ENCODE measurements at regions not wholly inside any gene's neighbourhood (a gene's known extent, or its start where the extent isn't known, plus 50 kb on each side); places are given as distances from the start of the nearest gene placed in this dataset.

- Histone ChIP-seq H3K36me3 (ENCODE audit: control insufficient read depth, insufficient read depth, low read length) (no peaks in the 10 kb centered on the region), H3K4me3 (ENCODE audit: insufficient read depth, low read depth, low read length, poor library complexity, severe bottlenecking) (no peak overlapping the region), H3K4me1 (ENCODE audit: control insufficient read depth, insufficient read depth, low read length, poor library complexity, severe bottlenecking) (no peaks in the 10 kb centered on the region), H3K27ac (ENCODE audit: insufficient read depth, low read length, poor library complexity, severe bottlenecking) (no peak overlapping the region), H3K27me3 (replicated peaks; ENCODE audit: control insufficient read depth, insufficient read depth, low read length, poor library complexity, severe bottlenecking) (no peaks in the 10 kb centered on the region), H3K9me3 (ENCODE audit: control insufficient read depth, low read length) (no peaks in the 10 kb centered on the region)
- no peak for DNase-seq
These were observed 62.5 kb upstream of the RAB27B start for GRCh38 chr18:54765636-54766375.

- Histone ChIP-seq H3K27ac (ENCODE audit: insufficient read depth, low read length, poor library complexity, severe bottlenecking) (no peak overlapping the region), H3K27me3 (replicated peaks; ENCODE audit: control insufficient read depth, insufficient read depth, low read length, poor library complexity, severe bottlenecking) (no peaks in the 10 kb centered on the region), H3K4me1 (ENCODE audit: control insufficient read depth, insufficient read depth, low read length, poor library complexity, severe bottlenecking) (no peaks in the 10 kb centered on the region), H3K36me3 (ENCODE audit: control insufficient read depth, insufficient read depth, low read length) (no peaks in the 10 kb centered on the region), H3K4me3 (ENCODE audit: insufficient read depth, low read depth, low read length, poor library complexity, severe bottlenecking) (no peak overlapping the region), H3K9me3 (ENCODE audit: control insufficient read depth, low read length) (no peaks in the 10 kb centered on the region)
- DNase-seq, result no peak
These were observed 61.6 kb upstream of the RAB27B start for GRCh38 chr18:54766634-54767033.

DNA sequence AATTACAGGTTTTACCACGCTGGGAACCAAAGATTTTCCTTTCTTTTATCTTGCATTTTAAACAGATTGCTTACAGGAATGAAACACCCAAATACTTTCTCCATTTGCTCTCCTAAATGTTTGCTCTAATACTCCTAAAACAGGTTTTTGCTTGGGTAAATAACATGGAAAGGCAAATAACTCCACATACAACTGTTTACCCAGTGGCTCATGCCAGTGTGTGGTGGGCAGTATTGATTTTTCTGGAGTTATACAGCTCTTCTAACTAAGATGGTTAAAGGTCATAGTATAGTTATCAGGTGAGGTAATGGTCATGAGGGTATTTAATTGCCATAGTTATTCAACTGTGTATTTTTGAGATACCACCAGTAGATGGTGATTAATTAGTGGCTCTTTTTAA is 61.2 kb upstream of the RAB27B start:
- H3K4me3 ChIP-seq (ENCODE audit: insufficient read depth, low read depth, low read length, poor library complexity, severe bottlenecking), result no peak overlapping the region
- no peaks in the 10 kb centered on the region for H3K9me3 ChIP-seq (ENCODE audit: control insufficient read depth, low read length)
- H3K36me3 ChIP-seq (ENCODE audit: control insufficient read depth, insufficient read depth, low read length), result no peaks in the 10 kb centered on the region
- H3K27ac ChIP-seq (ENCODE audit: insufficient read depth, low read length, poor library complexity, severe bottlenecking), result no peak overlapping the region
- H3K27me3 ChIP-seq (replicated peaks; ENCODE audit: control insufficient read depth, insufficient read depth, low read length, poor library complexity, severe bottlenecking), result no peaks in the 10 kb centered on the region
- no peak for DNase-seq
- H3K4me1 ChIP-seq (ENCODE audit: control insufficient read depth, insufficient read depth, low read length, poor library complexity, severe bottlenecking), result no peaks in the 10 kb centered on the region

DNA sequence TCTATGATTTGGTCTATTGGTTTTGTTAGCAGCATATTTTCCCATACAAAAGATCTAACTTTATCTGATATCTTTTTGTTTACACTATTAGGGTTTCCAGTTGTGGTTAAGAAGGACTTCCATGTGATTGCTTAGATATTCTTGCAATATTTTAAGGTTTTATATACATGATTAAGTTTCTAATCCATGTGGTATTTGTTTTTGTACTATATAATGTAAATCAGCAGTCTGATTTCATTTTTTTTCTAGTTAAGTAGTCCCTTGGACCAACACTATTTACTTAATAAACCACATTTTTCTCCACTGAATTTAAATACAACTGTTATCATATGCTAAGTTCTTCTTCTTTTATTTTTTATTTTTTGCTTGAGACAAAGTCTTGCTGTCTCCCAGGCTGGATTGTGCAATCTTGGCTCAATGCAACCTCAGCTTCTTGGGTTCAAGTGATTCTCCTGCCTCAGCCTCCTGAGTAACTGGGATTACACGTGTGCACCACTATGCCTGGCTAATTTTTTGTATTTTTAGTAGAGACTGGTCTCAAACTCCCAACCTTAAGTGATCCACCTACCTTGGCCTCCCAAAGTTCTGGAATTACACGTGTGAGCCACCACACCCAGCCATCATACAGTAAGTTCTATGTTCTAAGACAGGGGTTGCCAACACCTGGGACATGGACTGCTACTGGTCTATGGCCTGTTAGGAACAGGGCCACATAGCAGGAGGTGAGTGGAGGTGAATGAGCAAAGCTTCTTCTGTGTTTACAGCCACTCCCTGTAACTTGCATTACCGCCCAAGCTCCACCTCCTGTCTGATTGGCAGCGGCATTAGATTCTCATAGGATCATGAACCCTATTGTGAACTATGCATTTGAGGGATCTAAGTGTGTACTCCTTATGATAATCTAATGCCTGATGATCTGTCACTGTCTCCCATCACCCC is 58.5 kb upstream of the RAB27B start:
- Histone ChIP-seq H3K4me3 (ENCODE audit: insufficient read depth, low read depth, low read length, poor library complexity, severe bottlenecking) (no peak overlapping the region), H3K9me3 (ENCODE audit: control insufficient read depth, low read length) (no peaks in the 10 kb centered on the region), H3K4me1 (ENCODE audit: control insufficient read depth, insufficient read depth, low read length, poor library complexity, severe bottlenecking) (no peaks in the 10 kb centered on the region), H3K36me3 (ENCODE audit: control insufficient read depth, insufficient read depth, low read length) (no peaks in the 10 kb centered on the region), H3K27ac (ENCODE audit: insufficient read depth, low read length, poor library complexity, severe bottlenecking) (no peak overlapping the region), H3K27me3 (replicated peaks; ENCODE audit: control insufficient read depth, insufficient read depth, low read length, poor library complexity, severe bottlenecking) (no peaks in the 10 kb centered on the region)
- no peak for DNase-seq

- no peaks in the 10 kb centered on the region for H3K9me3 ChIP-seq (ENCODE audit: control insufficient read depth, low read length)
- no peaks in the 10 kb centered on the region for H3K36me3 ChIP-seq (ENCODE audit: control insufficient read depth, insufficient read depth, low read length)
- no peak for DNase-seq
- H3K4me3 ChIP-seq (ENCODE audit: insufficient read depth, low read depth, low read length, poor library complexity, severe bottlenecking), result no peak overlapping the region
- no peak overlapping the region for H3K27ac ChIP-seq (ENCODE audit: insufficient read depth, low read length, poor library complexity, severe bottlenecking)
- no peaks in the 10 kb centered on the region for H3K4me1 ChIP-seq (ENCODE audit: control insufficient read depth, insufficient read depth, low read length, poor library complexity, severe bottlenecking)
- H3K27me3 ChIP-seq (replicated peaks; ENCODE audit: control insufficient read depth, insufficient read depth, low read length, poor library complexity, severe bottlenecking), result no peaks in the 10 kb centered on the region
These were observed 56.2 kb upstream of the RAB27B start for GRCh38 chr18:54772056-54772455.

DNA sequence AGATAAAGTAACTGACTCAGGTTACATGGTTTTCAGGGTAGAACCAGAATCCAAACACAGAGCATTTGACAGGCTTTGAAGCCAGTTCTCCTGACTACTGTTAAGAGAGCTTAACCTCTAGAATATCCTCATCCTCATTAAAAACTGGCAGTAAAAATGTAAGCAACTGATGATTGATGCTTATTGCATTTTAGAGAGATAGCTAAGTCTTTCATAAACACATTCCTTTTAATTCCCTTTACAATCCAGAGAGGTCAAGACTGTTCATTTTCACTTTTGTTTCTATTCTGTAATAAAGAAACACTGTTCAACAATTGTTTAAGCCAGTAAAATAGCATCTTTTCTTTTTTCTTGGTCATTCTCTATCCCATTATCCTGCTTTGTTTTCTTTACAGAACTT is 53.9 kb upstream of the RAB27B start:
- Histone ChIP-seq H3K4me3 (ENCODE audit: insufficient read depth, low read depth, low read length, poor library complexity, severe bottlenecking) (no peak overlapping the region), H3K36me3 (ENCODE audit: control insufficient read depth, insufficient read depth, low read length) (no peaks in the 10 kb centered on the region), H3K27ac (ENCODE audit: insufficient read depth, low read length, poor library complexity, severe bottlenecking) (no peak overlapping the region), H3K27me3 (replicated peaks; ENCODE audit: control insufficient read depth, insufficient read depth, low read length, poor library complexity, severe bottlenecking) (no peaks in the 10 kb centered on the region), H3K9me3 (ENCODE audit: control insufficient read depth, low read length) (no peaks in the 10 kb centered on the region), H3K4me1 (ENCODE audit: control insufficient read depth, insufficient read depth, low read length, poor library complexity, severe bottlenecking) (no peaks in the 10 kb centered on the region)
- DNase-seq, result no peak

GRCh38 chr18:54774981-54775665 is 53.2 kb upstream of the RAB27B start:
- H3K27me3 ChIP-seq (replicated peaks; ENCODE audit: control insufficient read depth, insufficient read depth, low read length, poor library complexity, severe bottlenecking), result no peaks in the 10 kb centered on the region
- no peaks in the 10 kb centered on the region for H3K9me3 ChIP-seq (ENCODE audit: control insufficient read depth, low read length)
- DNase-seq, result no peak
- H3K27ac ChIP-seq (ENCODE audit: insufficient read depth, low read length, poor library complexity, severe bottlenecking), result no peak overlapping the region
- H3K4me1 ChIP-seq (ENCODE audit: control insufficient read depth, insufficient read depth, low read length, poor library complexity, severe bottlenecking), result no peaks in the 10 kb centered on the region
- no peaks in the 10 kb centered on the region for H3K36me3 ChIP-seq (ENCODE audit: control insufficient read depth, insufficient read depth, low read length)
- no peak overlapping the region for H3K4me3 ChIP-seq (ENCODE audit: insufficient read depth, low read depth, low read length, poor library complexity, severe bottlenecking)

- no peaks in the 10 kb centered on the region for H3K36me3 ChIP-seq (ENCODE audit: control insufficient read depth, insufficient read depth, low read length)
- no peaks in the 10 kb centered on the region for H3K27me3 ChIP-seq (replicated peaks; ENCODE audit: control insufficient read depth, insufficient read depth, low read length, poor library complexity, severe bottlenecking)
- H3K4me3 ChIP-seq (ENCODE audit: insufficient read depth, low read depth, low read length, poor library complexity, severe bottlenecking), result no peak overlapping the region
- no peaks in the 10 kb centered on the region for H3K9me3 ChIP-seq (ENCODE audit: control insufficient read depth, low read length)
- DNase-seq, result no peak
- no peaks in the 10 kb centered on the region for H3K4me1 ChIP-seq (ENCODE audit: control insufficient read depth, insufficient read depth, low read length, poor library complexity, severe bottlenecking)
- no peak overlapping the region for H3K27ac ChIP-seq (ENCODE audit: insufficient read depth, low read length, poor library complexity, severe bottlenecking)
These were observed 52.6 kb upstream of the RAB27B start for GRCh38 chr18:54775686-54776085.

DNA sequence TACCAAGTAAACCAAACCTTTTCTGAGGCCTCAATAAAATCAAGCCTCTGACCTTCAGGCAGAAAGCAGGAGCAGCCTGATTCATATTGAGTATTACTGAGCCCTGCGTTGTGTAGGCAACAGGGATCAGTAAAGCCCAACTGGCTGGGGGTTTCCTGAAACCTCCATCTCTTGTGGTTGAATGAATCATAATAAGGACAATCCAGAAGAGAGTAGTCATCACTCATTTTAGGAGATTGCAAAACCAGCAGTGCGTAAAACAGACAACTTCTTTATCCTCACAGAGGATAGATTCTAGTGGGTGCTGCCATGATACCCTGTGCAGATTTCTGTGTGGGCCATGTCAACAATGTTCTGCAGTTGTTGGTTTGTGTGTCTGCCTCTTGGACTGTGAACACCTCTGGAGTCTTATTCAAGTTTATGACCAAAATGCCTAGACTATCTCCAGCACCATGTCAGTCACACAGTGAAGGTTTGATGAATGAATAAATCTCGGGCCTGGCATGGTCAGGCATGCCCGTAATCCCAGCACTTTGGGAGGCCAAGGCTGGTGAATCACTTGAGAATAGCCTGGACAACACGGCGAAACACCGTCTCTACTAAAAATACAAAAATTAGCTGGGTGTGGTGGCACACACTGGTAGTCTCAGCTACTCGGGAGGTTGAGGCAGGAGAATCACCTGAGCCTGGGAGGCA is 51.8 kb upstream of the RAB27B start:
- Histone ChIP-seq H3K27me3 (replicated peaks; ENCODE audit: control insufficient read depth, insufficient read depth, low read length, poor library complexity, severe bottlenecking) (no peaks in the 10 kb centered on the region), H3K36me3 (ENCODE audit: control insufficient read depth, insufficient read depth, low read length) (no peaks in the 10 kb centered on the region), H3K27ac (ENCODE audit: insufficient read depth, low read length, poor library complexity, severe bottlenecking) (no peak overlapping the region), H3K4me3 (ENCODE audit: insufficient read depth, low read depth, low read length, poor library complexity, severe bottlenecking) (no peak overlapping the region), H3K4me1 (ENCODE audit: control insufficient read depth, insufficient read depth, low read length, poor library complexity, severe bottlenecking) (no peaks in the 10 kb centered on the region), H3K9me3 (ENCODE audit: control insufficient read depth, low read length) (no peaks in the 10 kb centered on the region)
- DNase-seq, result no peak

Data from effector memory CD4-positive, alpha-beta T cell (primary cell).